IPS DF 6.9 (cell line): ENCODE measurements at regions not wholly inside any gene's neighbourhood (a gene's known extent, or its start where the extent isn't known, plus 50 kb on each side); places are given as distances from the start of the nearest gene placed in this dataset.

ENCODE experiments used
- DNase-seq: peaks from one replicate; pipeline ENCODE4 v3.0.0-alpha.2; 2013; ENCODE audit warnings: low read depth, low spot score
- H3K27ac ChIP-seq: one replicate; pipeline ENCODE4 v1.5.1; 2013; ENCODE audit warnings: low read length, control low read depth
- H3K27me3 ChIP-seq: 2 replicates; pipeline ENCODE4 v1.6.1; 2013; ENCODE audit warnings: mild to moderate bottlenecking, low read length; ENCODE audit not compliant: control insufficient read depth, insufficient read depth
- H3K36me3 ChIP-seq: 2 replicates; pipeline ENCODE4 v1.6.1; 2013; ENCODE audit warnings: low read length; ENCODE audit not compliant: control insufficient read depth, insufficient read depth
- H3K4me1 ChIP-seq: 2 replicates; pipeline ENCODE4 v1.6.1; 2013; ENCODE audit warnings: low read length; ENCODE audit not compliant: control insufficient read depth, insufficient read depth
- H3K4me3 ChIP-seq: 2 replicates; pipeline ENCODE4 v1.5.1; 2013; ENCODE audit warnings: mild to moderate bottlenecking, low read length
- H3K9me3 ChIP-seq: 2 replicates; pipeline ENCODE4 v1.6.1; 2013; ENCODE audit warnings: low read length, inconsistent platforms; ENCODE audit not compliant: control insufficient read depth, insufficient read depth
- WGBS: extraction: QIAGEN DNeasy Blood & Tissue Kit; methylation state at CpG from one replicate; pipeline ENCODE4 v1.1.7; 2013; ENCODE audit warnings: mixed read lengths, missing lambda C conversion rate; ENCODE audit not compliant: insufficient read length, insufficient coverage; 5-methylcytosine and 5-hydroxymethylcytosine counted together

GRCh38 chr11:70501933-70502540 lies 103.7 kb downstream of the CTTN start:
- WGBS: no CpG with 5 or more reads among the region's 18 CpGs

GRCh38 chr11:70502677-70503467 lies 104.5 kb downstream of the CTTN start:
- Histone ChIP-seq H3K4me3 (no peak overlapping the region), H3K4me1 (peaks cover 2% of the 10 kb centered on the region; the same call in 1 of the 2 replicates), H3K36me3 (no peaks in the 10 kb centered on the region; the same call in 1 of the 2 replicates), H3K27ac (no peak overlapping the region), H3K27me3 (no peaks in the 10 kb centered on the region), H3K9me3 (no peaks in the 10 kb centered on the region)
- no peak for DNase-seq
- WGBS: no CpG with 5 or more reads among the region's 15 CpGs

More at GRCh38 chr11:70501933-70502540, 103.7 kb downstream of the CTTN start:
- peaks cover 2% of the 10 kb centered on the region; the same call in 1 of the 2 replicates for H3K4me1 ChIP-seq
- H3K9me3 ChIP-seq: no peaks in the 10 kb centered on the region
- no peak for DNase-seq
- H3K27ac ChIP-seq: no peak overlapping the region
- H3K36me3 ChIP-seq: no peaks in the 10 kb centered on the region; the same call in 1 of the 2 replicates
- no peaks in the 10 kb centered on the region for H3K27me3 ChIP-seq
- no peak overlapping the region for H3K4me3 ChIP-seq

DNA sequence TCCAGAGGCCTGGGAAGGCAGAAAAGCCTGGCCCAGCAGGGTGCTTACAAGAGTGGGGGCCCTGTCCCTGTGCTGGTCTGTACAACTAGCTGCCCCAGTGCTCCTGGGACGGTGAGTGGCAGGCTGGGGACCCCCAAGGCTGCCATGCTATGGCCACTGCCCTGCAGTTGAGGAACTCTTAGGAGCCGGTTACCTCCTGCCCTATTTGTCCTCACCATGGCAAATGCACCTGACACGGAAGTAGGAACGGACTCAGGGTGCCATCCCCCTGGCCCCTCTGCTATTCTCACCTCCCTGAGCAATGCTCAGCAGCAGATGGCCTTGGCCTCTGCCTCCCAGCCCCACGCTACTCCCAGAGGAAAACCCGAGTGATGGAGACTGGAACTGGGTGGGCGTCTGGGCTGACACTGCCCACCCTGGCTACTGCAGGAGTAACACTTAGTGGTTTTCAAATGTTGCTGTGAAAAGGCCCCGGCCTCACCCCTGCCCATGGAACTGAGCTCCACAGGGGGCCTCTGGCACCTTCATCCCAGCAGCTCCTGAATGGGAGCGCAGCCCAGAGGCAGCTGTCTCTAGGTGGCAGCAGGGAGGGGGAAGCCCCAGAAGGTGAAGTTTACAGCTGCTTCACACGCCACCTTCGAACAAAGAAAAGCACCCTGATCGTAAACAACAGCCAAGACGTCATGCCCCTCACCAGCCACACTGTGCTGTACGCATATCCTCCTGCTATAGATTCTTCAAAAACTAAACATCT lies 105.3 kb downstream of the CTTN start:
- Histone ChIP-seq H3K27ac (no peak overlapping the region), H3K36me3 (no peaks in the 10 kb centered on the region; the same call in 1 of the 2 replicates), H3K4me1 (peaks cover 2% of the 10 kb centered on the region; the same call in 1 of the 2 replicates), H3K9me3 (no peaks in the 10 kb centered on the region), H3K27me3 (no peaks in the 10 kb centered on the region), H3K4me3 (no peak overlapping the region)
- WGBS: no CpG with 5 or more reads among the region's 14 CpGs
- no peak for DNase-seq

GRCh38 chr11:70504246-70505020 lies 106.1 kb downstream of the CTTN start:
- DNase-seq: no peak
- H3K4me1 ChIP-seq: peaks cover 2% of the 10 kb centered on the region; the same call in 1 of the 2 replicates
- no peak overlapping the region for H3K4me3 ChIP-seq
- H3K27ac ChIP-seq: no peak overlapping the region
- H3K27me3 ChIP-seq: no peaks in the 10 kb centered on the region
- no peaks in the 10 kb centered on the region for H3K9me3 ChIP-seq
- no CpG with 5 or more reads among the region's 19 CpGs for WGBS
- H3K36me3 ChIP-seq: no peaks in the 10 kb centered on the region; the same call in 1 of the 2 replicates

GRCh38 chr11:70505331-70505731 lies 107.0 kb downstream of the CTTN start:
- Histone ChIP-seq H3K9me3 (no peaks in the 10 kb centered on the region), H3K4me1 (peaks cover 2% of the 10 kb centered on the region; the same call in 1 of the 2 replicates), H3K36me3 (no peaks in the 10 kb centered on the region), H3K27me3 (no peaks in the 10 kb centered on the region), H3K27ac (no peak overlapping the region), H3K4me3 (no peak overlapping the region)
- no CpG with 5 or more reads among the region's 11 CpGs for WGBS
- no peak for DNase-seq

DNA sequence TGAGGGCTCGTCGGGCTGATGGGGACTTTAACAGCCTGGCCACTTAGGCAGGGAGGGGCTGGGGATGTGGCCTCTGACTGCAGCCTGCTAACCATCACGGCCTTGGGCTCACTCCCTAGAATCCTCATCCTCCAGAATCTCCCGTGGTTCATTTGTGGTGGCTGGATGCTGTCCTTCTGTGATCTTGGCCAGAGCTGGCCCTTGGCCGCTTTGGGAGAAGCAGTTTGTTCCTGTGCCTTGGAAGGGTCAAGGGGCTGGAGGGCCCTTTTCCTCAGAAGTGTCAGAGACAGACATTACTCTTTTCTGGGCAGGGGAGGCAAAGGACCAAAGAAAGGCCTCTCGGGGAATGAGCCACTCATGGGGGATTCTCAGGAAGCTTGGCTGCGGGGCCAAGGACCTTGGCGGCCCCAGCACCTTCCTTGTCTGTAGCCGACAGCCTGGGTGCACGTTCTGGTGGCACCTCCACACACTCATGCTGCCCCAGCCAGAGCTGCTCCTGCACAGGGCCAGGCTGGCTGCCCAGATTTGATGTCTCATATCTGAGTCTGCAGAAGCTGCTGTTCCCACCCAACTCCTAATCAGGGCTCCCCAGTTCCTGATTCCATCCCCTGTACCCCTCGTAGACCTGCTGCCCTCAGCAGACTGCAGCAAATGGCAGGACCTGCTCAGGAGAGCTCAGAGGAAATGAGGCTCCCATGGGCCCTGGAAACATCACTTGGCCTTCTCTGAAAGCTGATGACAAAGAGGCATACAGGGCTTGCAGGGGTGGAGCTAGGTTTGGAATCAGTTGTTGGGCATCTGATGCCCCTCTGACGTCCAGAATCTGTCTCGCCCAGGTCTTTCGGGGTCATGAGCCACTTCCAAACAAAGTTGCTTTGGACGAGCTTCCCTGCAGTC lies 107.7 kb downstream of the CTTN start:
- Histone ChIP-seq H3K27ac (no peak overlapping the region), H3K9me3 (no peaks in the 10 kb centered on the region), H3K4me1 (peaks cover 2% of the 10 kb centered on the region; the same call in 1 of the 2 replicates), H3K27me3 (no peaks in the 10 kb centered on the region), H3K4me3 (no peak overlapping the region), H3K36me3 (no peaks in the 10 kb centered on the region)
- DNase-seq: no peak
- no CpG with 5 or more reads among the region's 15 CpGs for WGBS

GRCh38 chr11:70506658-70506970 lies 108.3 kb downstream of the CTTN start:
- Histone ChIP-seq H3K27me3 (no peaks in the 10 kb centered on the region), H3K4me3 (no peak overlapping the region), H3K36me3 (no peaks in the 10 kb centered on the region), H3K4me1 (peaks cover 2% of the 10 kb centered on the region; the same call in 1 of the 2 replicates), H3K9me3 (no peaks in the 10 kb centered on the region), H3K27ac (no peak overlapping the region)
- no CpG with 5 or more reads among the region's 5 CpGs for WGBS
- DNase-seq: no peak

GRCh38 chr11:70506986-70507385 lies 108.7 kb downstream of the CTTN start:
- DNase-seq: no peak
- no peaks in the 10 kb centered on the region for H3K36me3 ChIP-seq
- no peak overlapping the region for H3K4me3 ChIP-seq
- WGBS: no CpG with 5 or more reads among the region's 7 CpGs
- H3K27ac ChIP-seq: no peak overlapping the region
- H3K9me3 ChIP-seq: no peaks in the 10 kb centered on the region
- H3K27me3 ChIP-seq: no peaks in the 10 kb centered on the region
- peaks cover 2% of the 10 kb centered on the region; the same call in 1 of the 2 replicates for H3K4me1 ChIP-seq

GRCh38 chr11:70507466-70508230 lies 109.3 kb downstream of the CTTN start:
- H3K9me3 ChIP-seq: no peaks in the 10 kb centered on the region
- H3K4me3 ChIP-seq: no peak overlapping the region
- no CpG with 5 or more reads among the region's 20 CpGs for WGBS
- no peaks in the 10 kb centered on the region for H3K36me3 ChIP-seq
- no peak for DNase-seq
- no peak overlapping the region for H3K27ac ChIP-seq
- peaks cover 2% of the 10 kb centered on the region; the same call in 1 of the 2 replicates for H3K4me1 ChIP-seq
- H3K27me3 ChIP-seq: no peaks in the 10 kb centered on the region
